ENCODE measurements at regions not wholly inside any gene's neighbourhood (a gene's known extent, or its start where the extent isn't known, plus 50 kb on each side); places are given as distances from the start of the nearest gene placed in this dataset.

DNA sequence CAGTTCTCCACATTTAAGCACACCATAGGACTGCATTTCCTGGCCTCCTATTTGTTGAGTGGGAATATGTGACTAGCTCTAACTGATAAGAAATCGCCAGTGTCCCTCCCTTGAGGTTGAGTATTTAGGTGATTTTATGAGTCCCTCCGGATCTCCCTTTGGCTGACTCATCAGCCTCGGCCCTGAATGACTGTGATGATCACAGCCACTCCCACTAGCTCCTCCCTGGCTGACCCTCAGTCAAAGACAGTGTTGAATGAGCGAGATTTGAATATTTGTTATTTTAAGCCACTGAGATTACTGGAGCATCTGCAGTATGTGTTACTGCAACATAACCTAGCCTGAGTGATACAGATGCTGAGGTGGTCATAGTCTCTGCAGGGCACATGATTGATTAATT is 515.3 kb downstream of the EPHB1 start:
- no peak for DNase-seq (ENCODE audit: low read depth in 4 of 4, low spot score in 1 of 4)

- no peak for DNase-seq (ENCODE audit: low read depth in 4 of 4, low spot score in 1 of 4)
These were observed 516.6 kb downstream of the EPHB1 start for GRCh38 chr3:135311699-135312098.

DNA sequence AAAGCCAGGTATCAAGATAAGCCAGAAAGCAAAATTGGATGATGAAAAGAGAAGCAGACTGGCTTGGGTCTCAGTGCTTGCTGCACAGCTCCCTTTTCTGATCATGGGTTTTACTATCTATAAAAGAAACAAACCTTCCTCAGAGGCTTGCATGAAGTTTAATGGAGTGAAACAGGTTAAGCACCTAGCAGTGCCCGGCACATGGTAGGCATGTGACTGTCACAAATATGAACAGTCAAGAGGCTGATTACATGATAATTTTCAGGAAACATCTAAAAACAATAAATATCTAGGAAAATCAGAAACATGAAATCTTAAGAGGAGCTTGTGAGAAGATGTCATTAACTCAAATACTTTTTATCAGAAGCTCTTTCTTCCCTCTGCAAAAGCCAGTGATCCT is 519.2 kb downstream of the EPHB1 start:
- DNase-seq (ENCODE audit: low read depth in 4 of 4, low spot score in 1 of 4) = no peak

- DNase-seq (ENCODE audit: low read depth in 4 of 4, low spot score in 1 of 4) = no peak
These were observed 529.2 kb downstream of the EPHB1 start for GRCh38 chr3:135324301-135324700.

- no peak for DNase-seq (ENCODE audit: low read depth in 4 of 4, low spot score in 1 of 4)
These were observed 530.0 kb downstream of the EPHB1 start for GRCh38 chr3:135325096-135325495.

GRCh38 chr3:135325726-135326235 is 530.7 kb downstream of the EPHB1 start:
- no peak for DNase-seq (ENCODE audit: low read depth in 4 of 4, low spot score in 1 of 4)

GRCh38 chr3:135326851-135327250 is 531.8 kb downstream of the EPHB1 start:
- DNase-seq (ENCODE audit: low read depth in 4 of 4, low spot score in 1 of 4) = no peak

DNA sequence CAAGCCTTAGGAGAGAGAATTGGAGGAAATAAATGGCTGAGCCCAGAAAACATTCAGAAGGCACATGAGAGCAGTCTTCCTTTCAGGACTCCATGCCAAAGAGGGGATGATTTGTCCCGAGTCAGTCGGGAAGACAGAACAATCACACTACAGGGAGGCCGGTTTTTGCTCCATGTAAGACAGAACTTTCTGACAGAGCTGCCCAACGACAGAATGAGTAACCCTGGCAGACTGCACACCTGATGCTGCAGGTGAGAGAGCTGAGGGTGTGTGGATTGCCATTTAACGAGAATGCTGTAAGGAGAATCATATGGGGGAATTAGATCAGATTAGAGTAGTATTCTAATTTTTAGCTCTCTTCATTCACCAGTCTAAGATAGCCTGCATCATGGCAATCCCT is 533.0 kb downstream of the EPHB1 start:
- DNase-seq (ENCODE audit: low read depth in 4 of 4, low spot score in 1 of 4) = no peak

DNA sequence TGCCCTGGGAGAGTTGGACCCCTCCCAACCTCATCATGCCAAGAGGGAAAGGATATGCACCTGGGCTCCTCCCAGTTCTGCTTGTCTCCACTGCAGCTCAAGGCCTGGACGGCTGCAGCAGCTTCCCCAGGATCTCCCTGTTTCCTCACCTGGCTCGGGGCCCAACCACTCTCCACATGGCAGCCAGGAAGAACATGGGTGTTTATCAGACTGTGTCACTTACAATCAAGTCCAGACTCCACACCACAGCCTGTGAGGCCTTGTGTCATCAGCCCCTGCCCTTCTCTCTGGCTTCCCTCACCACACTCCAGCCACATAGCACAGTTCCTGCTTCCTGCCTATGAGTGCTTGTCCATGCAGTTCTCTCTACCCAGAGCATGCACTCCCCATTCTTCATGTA is 534.4 kb downstream of the EPHB1 start:
- no peak for DNase-seq (ENCODE audit: low read depth in 4 of 4, low spot score in 1 of 4)

- DNase-seq (ENCODE audit: low read depth in 4 of 4, low spot score in 1 of 4) = no peak
These were observed 542.1 kb downstream of the EPHB1 start for GRCh38 chr3:135337192-135337591.

GRCh38 chr3:135348690-135349089 is 553.6 kb downstream of the EPHB1 start:
- DNase-seq (ENCODE audit: low read depth in 4 of 4, low spot score in 1 of 4) = no peak

GRCh38 chr3:135349254-135349948 is 554.3 kb downstream of the EPHB1 start:
- no peak for DNase-seq (ENCODE audit: low read depth in 4 of 4, low spot score in 1 of 4)

DNA sequence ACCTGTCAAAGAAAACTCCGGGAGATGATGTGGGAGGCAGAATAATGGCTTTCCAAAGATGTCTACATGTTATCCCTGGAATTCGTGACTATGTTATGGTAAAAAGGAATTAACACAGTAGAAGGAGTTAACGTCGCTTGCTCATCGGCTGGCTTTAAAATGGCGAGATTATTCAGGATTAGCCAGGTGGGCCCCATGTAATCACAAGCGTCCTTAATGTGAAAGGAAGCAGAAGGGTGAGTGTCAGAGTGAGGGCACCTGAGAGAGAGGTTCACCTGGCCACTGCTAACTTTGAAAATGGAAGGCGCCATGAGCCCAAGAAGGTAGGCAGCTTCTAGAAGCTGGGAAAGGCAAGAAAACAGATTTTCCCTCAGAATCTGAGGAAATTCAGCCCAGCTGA is 557.2 kb downstream of the EPHB1 start:
- no peak for DNase-seq (ENCODE audit: low read depth in 4 of 4, low spot score in 1 of 4)

DNA sequence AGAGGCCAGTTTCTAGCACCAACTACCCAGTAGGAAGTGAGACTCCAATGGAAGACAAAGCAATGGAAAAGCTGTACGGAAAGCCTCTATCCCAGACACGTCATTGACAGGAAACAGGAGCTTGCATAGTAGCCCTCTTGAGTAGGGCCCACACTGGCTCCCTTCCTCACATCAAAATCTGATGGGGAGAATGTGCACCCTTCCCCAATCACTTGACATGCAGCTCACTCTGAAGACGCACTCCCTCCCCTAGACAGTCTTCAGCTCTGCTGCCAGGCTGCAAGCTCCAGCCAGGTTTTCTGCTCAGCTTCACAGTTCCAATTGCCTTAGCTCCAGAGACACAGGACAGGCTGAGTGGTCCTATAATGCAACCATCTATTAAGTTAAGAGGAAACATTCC is 567.8 kb downstream of the EPHB1 start:
- DNase-seq (ENCODE audit: low read depth in 4 of 4, low spot score in 1 of 4) = no peak

DNA sequence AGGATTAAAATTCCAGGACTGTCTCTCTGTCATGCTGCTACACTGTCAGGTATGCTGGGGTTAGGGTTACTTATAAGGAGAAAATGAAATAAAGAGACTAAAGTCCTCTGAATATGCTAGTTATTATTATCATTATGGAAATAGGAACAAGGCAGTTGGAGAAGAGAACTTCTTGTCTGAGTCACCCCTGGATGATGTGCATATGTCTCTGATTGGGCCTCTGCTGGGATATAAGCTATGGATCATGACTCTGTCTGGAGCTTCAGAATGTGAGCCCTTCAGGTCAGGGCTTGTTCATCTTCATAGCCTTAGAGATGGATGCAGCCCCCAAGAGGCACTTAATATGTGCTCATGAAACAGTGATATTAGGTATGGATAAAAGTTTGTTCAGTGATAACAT is 569.6 kb downstream of the EPHB1 start:
- no peak for DNase-seq (ENCODE audit: low read depth in 4 of 4, low spot score in 1 of 4)

DNA sequence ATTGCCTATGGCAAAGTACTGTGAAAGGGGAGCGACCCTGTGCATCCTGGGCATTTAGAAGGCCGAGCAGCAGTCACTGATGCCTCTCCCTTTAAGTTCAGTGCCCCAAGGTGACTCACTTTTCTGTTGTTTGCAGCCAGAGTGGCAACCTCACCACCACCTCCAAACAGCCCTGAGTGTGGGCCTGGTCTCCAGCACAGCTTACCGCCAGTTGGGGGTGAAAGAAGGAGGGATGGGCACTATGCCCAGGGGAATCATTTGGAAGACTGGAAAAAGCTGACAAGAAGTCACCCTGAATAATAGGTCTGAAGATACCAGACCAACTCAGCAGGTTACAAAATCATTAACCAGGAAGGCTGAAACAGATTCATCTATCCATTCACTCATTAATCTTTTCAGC is 571.8 kb downstream of the EPHB1 start:
- DNase-seq (ENCODE audit: low read depth in 4 of 4, low spot score in 1 of 4) = no peak

DNA sequence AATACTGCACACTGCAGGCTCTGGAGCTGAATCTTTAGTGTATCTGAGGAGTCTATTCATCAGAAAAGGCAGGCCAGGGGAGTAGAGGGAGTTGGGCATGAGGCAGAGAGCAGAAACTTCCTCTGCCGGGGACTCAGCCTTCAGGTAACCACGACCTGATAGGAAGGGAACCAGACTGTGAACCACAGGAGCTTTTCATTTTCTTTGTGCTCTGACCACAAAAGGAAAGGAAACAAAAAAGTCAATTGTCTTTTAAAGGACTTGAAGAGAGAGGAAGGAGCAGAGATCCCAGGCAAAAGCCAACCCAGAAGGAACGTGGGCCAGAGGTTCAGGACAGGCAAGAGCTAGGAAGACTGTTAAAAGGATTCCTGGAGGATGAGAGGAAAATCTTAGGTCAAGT is 573.3 kb downstream of the EPHB1 start:
- DNase-seq (ENCODE audit: low read depth in 4 of 4, low spot score in 1 of 4) = no peak

DNA sequence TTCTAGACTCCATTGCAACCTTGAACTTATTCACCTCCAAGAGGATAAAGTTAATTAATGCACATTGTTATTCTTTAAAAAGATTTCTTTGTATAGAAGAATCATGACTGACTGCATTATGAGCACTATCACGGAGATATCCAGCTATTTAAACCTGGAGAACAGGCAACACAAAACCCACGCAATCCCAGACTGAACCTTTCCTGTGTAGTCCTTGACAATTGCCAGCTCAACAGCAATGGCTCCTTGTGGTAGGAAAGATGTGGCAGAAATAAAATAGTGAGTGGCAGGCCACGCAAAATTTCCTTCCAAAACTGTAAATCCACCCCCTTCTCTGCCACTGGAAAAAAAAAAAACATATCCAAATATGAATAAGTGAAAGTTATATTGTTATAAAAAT is 573.7 kb downstream of the EPHB1 start:
- DNase-seq (ENCODE audit: low read depth in 4 of 4, low spot score in 1 of 4) = no peak

DNA sequence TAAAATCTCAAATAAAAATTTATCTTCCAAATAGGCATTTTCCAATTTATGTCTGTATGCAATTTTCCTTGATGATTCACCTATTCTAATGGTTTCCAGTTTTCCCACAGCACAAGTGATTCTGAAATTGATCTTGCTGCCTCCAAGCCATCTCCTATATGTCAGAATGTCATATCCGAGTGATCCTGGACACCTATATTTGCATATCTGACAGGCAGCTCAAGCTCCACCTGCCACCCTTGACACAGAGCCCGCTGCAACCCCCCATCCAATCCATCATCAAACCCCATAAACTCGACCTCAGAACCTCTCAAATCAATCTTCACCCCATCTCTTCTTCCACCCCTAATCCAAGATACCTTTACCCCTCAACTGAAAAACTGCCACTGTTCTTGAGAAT is 579.5 kb downstream of the EPHB1 start:
- no peak for DNase-seq (ENCODE audit: low read depth in 4 of 4, low spot score in 1 of 4)

GRCh38 chr3:135382188-135382587 is 583.3 kb upstream of the PPP2R3A start:
- no peak for DNase-seq (ENCODE audit: low read depth in 4 of 4, low spot score in 1 of 4)

GRCh38 chr3:135382621-135383020 is 582.9 kb upstream of the PPP2R3A start:
- DNase-seq (ENCODE audit: low read depth in 4 of 4, low spot score in 1 of 4) = no peak

DNA sequence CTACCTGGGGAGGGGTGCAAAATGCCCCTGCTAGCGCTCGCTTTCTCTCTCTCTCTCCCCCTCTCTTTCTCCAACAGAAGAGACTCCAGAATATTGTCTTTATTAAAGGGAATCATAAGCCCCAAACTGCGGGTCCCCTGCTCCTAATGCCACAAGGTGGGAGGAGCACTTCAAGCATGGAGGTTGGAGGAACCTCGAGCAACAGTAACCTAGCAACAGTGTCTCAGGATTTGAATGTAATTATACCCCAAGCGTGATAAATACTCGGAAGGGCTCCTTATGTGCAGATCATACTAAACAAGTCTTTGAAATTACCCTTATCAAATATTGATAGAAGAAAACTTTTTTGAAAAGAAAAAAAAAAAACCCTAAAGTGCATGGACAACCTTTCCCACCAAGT is 582.2 kb upstream of the PPP2R3A start:
- no peak for DNase-seq (ENCODE audit: low read depth in 4 of 4, low spot score in 1 of 4)

- no peak for DNase-seq (ENCODE audit: low read depth in 4 of 4, low spot score in 1 of 4)
These were observed 573.4 kb upstream of the PPP2R3A start for GRCh38 chr3:135392151-135392550.
